SIG-M5 treated with dmso at 0.1 percent for 504 hours (cell line): ENCODE measurements at regions not wholly inside any gene's neighbourhood (a gene's known extent, or its start where the extent isn't known, plus 50 kb on each side); places are given as distances from the start of the nearest gene placed in this dataset.

Source experiments
- DNase-seq: peaks from one replicate; lab custom pipeline; 2025; ENCODE audit not compliant: unreplicated experiment; lab: John Stamatoyannopoulos, UW

DNA sequence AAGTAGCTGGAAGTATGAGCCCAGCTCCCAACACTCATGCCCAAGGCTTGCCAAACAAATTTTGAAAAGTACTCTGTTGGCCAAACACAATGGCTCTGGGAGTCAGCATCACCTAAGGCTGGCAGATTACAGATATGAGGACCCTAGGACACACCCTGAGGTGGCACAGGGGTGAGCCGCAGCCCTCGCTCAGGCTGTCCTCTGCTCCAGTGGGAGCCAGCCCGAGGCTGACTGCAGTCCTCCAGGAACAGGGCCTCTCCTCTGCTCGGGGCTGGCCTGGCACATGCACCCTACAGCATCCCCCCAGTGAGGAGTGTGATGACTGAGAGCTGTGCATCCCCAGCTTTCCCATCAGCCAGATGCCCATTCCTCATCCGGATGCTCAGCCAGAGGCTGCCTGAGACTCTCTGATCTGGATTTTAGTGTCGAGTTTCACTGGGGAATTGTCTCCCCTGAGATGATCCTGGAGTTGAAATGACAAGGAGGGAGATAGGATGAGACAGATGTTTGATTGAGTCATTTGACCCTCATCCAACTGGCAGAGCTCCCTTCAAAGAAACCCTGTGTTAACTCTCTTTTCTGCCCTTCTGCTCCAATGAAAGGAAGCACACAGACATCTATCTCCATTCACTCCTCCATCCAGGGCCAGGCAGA is 269.3 kb upstream of the NCKAP5 start:
- DNase-seq, result no peak

- no peak for DNase-seq
Measured at GRCh38 chr2:133838642-133839365, 270.5 kb upstream of the NCKAP5 start.

DNA sequence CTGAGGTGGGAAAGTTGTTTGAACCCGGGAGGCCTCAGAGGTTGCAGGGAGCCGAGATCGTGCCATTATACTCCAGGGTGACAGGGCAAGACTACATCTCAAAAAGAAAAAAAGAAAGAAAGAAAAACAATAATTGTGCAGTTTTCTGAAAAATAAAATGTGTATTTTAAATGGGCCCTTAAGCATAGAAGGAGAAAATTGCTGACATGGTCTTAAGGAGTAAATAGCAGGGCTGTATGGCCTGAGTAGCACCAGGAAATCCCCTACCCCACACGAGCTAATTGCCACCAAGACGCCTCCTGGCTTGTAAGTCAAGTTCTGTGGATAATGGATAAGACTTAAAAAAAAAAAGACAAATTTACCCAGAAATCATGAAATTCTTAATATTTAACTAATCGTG is 271.4 kb upstream of the NCKAP5 start:
- no peak for DNase-seq

GRCh38 chr2:133840761-133841160 is 272.5 kb upstream of the NCKAP5 start:
- DNase-seq, result no peak

GRCh38 chr2:133841900-133842299 is 273.6 kb upstream of the NCKAP5 start:
- DNase-seq, result no peak

GRCh38 chr2:133842446-133842845 is 274.2 kb upstream of the NCKAP5 start:
- DNase-seq, result no peak

GRCh38 chr2:133843091-133843490 is 274.8 kb upstream of the NCKAP5 start:
- no peak for DNase-seq

- DNase-seq, result no peak
Measured at GRCh38 chr2:133843551-133843950, 275.3 kb upstream of the NCKAP5 start.

DNA sequence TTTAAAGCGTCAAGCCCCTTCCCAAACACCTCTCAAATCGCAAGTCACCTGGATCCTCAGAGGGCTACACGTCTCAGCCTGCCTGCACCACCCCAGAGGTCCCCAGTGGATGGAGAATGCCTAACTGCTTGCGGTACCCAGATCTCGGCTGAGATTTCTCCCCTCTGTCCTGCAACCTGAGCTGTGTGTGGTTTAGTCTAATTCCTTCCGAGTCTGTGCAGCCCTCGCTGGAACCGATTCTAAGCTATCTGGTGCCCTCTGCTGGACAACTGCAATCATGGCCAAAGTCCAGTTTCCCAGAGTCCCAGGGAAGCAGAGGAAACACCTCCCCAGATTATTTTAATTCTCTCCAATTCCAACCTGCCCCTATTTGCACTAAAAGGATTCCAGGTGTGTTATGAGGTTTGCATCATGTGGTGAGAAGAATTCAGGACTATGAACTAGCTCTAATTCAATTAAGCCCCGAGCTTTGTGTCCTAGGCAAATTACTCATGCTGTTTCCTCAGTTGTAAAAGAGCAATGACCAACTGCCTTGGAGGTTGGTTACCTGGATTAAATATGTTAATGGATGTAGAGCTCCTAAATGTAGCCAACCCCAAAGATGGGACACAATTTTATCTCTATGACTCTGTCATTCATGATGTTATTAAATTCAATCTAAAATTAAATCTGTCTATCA is 276.1 kb upstream of the NCKAP5 start:
- DNase-seq, result peak; percentile 63

DNA sequence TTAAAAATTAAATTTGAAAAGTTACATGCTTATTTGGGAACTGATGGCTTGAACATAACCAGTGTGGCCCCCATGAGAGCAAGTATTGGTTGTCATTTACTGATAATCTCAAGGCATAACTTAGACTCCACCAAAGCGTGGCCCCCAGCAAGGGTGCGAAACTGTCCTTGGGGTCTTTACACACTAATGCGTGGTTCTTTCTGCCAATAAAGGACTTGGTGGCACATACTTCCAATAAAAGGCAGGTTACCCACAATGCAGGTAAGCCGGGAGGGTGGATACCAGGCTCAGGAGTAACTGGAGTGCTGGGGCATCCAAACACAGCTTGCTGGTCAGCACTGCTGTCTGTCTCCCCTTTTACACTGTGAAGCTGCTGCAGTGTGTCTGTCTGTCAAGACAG is 278.2 kb upstream of the NCKAP5 start:
- DNase-seq, result no peak

GRCh38 chr2:133847591-133847990 is 279.3 kb upstream of the NCKAP5 start:
- DNase-seq, result no peak

DNA sequence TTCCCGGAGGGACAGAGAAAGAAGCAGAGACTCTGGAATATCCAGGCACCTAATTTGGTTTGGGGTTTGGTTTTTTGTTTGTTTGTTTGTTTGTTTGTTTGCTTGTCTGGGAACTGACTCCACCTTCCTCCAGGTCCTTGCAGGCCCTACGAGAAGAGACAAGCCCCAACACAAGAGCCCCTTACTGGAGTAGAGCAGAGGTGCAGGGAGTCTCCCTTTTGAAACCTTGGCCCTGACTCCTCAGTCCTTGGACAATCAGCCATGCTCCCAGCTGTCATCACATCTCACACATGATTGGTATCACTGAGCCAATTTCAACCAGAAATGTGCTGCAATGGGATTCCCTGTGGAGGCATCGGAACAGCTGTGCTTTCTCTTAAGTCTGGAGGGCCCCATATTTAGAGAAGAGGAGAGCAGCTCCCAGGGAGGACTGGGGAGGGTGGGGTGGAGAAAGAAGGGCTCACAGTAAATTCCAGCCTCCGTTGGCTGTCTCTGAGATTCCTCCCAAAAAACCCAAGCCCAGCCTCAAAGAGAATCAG is 279.9 kb upstream of the NCKAP5 start:
- DNase-seq, result no peak

GRCh38 chr2:133849341-133849740 is 281.1 kb upstream of the NCKAP5 start:
- DNase-seq, result no peak

DNA sequence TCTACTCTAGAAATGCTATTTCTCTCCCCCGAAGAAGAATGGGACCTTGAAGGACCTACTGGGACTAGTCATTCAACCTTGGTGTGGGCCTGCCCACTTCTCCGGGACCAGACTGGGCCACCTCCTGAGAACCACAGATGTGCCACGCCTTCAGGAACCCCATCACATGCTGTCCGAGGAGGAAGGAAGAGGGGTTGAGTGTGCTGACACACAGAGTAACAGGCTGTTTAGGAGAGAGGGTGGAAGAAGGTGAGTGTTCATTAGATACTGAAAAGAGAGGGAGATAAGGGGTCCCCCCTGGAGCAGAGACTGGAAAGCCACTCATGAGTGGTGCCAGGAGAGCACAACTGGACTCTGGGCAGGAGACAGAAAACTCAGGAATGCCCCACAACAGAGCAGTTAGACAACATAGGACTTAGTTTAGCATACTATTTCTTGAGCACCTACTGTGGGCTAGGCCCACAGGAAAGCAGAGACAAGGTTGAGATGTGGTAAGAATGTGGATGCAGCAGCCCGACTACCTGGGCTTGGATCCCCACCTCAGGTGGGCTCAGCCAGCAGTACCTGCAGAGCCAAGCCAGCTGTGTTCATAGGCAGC is 286.4 kb upstream of the NCKAP5 start:
- DNase-seq, result no peak

GRCh38 chr2:133855526-133855925 is 287.3 kb upstream of the NCKAP5 start:
- DNase-seq, result no peak

GRCh38 chr2:133856678-133857077 is 288.4 kb upstream of the NCKAP5 start:
- DNase-seq, result no peak

- DNase-seq, result no peak
Measured at GRCh38 chr2:133859578-133859977, 291.3 kb upstream of the NCKAP5 start.

DNA sequence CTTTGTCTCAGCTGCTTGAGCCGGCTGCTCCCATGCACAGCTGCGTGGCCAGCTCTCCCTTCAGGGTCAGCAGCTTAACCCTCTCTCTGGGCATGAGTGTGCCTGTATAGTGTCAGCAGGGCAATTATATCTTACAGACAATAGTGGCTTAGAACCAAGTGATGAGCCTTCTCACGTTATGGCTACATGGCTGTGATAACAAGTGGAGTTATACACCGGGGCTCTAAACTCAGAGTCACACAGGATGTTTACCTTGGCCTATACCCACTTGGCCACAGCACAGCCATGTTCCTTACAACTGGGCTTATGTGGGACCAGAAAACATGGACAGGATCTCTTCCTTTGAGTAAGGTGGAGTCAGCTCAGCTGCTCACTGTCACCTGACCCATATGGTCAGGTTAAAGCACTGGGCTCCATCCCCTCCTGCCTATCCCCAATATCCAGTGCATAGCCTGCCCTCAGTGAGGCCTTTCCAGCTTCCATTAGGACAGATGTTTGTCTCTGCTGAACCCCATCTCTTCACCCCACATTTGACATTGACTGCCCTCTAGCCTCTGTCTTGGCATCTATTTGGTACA is 294.2 kb upstream of the NCKAP5 start:
- DNase-seq, result no peak

- DNase-seq, result no peak
Measured at GRCh38 chr2:133863106-133863800, 295.0 kb upstream of the NCKAP5 start.

- no peak for DNase-seq
Measured at GRCh38 chr2:133865141-133865540, 296.9 kb upstream of the NCKAP5 start.

DNA sequence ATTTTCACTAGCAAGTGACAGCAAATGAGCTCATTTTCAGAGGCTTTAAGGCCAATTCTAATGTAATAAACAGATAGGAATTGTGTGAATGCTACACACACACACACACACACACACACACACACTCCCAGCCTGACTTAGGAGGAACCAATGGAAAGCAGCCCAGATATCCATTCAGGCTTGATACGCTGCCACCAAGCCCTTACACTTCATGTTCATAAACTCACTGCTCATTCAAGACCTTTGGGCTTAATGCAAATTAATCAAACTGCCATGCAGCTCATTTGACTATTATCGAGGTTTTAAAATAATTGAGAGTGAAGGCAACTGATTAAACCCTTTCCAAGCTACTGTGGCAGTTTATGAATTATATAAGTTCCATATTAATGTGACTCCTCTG is 298.9 kb upstream of the NCKAP5 start:
- no peak for DNase-seq
